ENCODE measurements at regions not wholly inside any gene's neighbourhood (a gene's known extent, or its start where the extent isn't known, plus 50 kb on each side); places are given as distances from the start of the nearest gene placed in this dataset.

- intact Hi-C loops (cut with DNase I), result no loop called here
- H3K4me3 ChIP-seq, result no peak overlapping the region
- DNase-seq (no peak), ATAC-seq (no peak)
- H3K36me3 ChIP-seq, result no peaks in the 10 kb centered on the region
- H3K9me3 ChIP-seq, result no peaks in the 10 kb centered on the region
- no peaks in the 10 kb centered on the region for H3K27me3 ChIP-seq
- no peaks in the 10 kb centered on the region for H3K4me1 ChIP-seq
- H3K27ac ChIP-seq, result no peak overlapping the region
- TF ChIP-seq, protein P1, sequence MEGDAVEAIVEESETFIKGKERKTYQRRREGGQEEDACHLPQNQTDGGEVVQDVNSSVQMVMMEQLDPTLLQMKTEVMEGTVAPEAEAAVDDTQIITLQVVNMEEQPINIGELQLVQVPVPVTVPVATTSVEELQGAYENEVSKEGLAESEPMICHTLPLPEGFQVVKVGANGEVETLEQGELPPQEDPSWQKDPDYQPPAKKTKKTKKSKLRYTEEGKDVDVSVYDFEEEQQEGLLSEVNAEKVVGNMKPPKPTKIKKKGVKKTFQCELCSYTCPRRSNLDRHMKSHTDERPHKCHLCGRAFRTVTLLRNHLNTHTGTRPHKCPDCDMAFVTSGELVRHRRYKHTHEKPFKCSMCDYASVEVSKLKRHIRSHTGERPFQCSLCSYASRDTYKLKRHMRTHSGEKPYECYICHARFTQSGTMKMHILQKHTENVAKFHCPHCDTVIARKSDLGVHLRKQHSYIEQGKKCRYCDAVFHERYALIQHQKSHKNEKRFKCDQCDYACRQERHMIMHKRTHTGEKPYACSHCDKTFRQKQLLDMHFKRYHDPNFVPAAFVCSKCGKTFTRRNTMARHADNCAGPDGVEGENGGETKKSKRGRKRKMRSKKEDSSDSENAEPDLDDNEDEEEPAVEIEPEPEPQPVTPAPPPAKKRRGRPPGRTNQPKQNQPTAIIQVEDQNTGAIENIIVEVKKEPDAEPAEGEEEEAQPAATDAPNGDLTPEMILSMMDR (IDR thresholded peaks at IDR 0.05), result no peak
Measured at GRCh38 chr6:10235344-10235743, 179.5 kb downstream of the TFAP2A start.

- intact Hi-C loops (cut with DNase I), result no loop called here
- Histone ChIP-seq H3K36me3 (no peaks in the 10 kb centered on the region), H3K27me3 (no peaks in the 10 kb centered on the region), H3K27ac (no peak overlapping the region), H3K4me3 (no peak overlapping the region), H3K9me3 (no peaks in the 10 kb centered on the region), H3K4me1 (no peaks in the 10 kb centered on the region)
- TF ChIP-seq, protein P1 (IDR thresholded peaks at IDR 0.05), result no peak
- DNase-seq, result no peak
- ATAC-seq, result no peak
Measured at GRCh38 chr6:10230531-10230930, 184.3 kb downstream of the TFAP2A start.

DNA sequence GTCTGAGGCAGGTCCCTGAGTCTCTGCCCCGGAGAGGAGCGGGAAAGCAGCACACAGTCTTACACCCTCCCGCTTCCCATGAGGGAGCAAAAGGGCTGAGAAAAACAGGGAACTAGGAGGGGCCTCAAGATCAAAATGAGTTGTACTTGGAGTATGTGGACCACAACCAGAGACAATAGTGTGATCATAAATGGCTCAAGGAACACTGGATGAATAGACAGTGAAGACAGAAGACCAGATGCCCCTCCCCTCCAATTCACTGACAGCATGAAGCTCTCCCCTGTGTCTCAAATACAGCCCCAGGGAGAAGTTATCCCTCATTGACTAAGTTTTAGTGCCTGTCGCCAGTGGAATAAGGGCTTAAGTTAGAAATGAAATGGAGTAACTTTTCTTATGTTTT lies 191.0 kb downstream of the TFAP2A start:
- ATAC-seq, result no peak
- TF ChIP-seq, protein P1 (IDR thresholded peaks at IDR 0.05), result no peak
- Histone ChIP-seq H3K36me3 (no peaks in the 10 kb centered on the region), H3K4me3 (no peak overlapping the region), H3K27me3 (no peaks in the 10 kb centered on the region), H3K9me3 (no peaks in the 10 kb centered on the region), H3K27ac (no peak overlapping the region), H3K4me1 (no peaks in the 10 kb centered on the region)
- DNase-seq, result no peak
- intact Hi-C loops (cut with DNase I), result no loop called here

DNA sequence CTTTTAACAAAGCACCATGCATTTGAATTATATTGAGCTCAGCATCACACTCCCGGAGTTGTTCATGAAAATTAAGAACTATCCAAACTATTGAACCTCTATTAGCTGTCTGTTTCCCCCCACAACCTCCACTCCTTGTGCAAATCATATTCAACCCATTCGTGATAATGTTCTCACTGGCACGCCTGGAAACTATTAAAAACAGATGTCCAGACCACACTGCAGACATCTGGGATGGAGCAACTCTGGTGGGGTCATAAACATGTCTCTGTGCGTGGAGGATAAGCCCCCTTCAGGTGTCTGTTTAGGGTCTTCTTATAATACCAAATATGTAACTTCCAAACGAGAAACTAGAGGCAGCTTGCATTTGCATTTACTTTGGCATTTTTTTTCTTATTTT lies 193.7 kb downstream of the TFAP2A start:
- no peaks in the 10 kb centered on the region for H3K9me3 ChIP-seq
- H3K27me3 ChIP-seq, result no peaks in the 10 kb centered on the region
- H3K4me1 ChIP-seq, result no peaks in the 10 kb centered on the region
- DNase-seq (no peak), ATAC-seq (no peak)
- intact Hi-C loops (cut with DNase I), result no loop called here
- H3K36me3 ChIP-seq, result no peaks in the 10 kb centered on the region
- TF ChIP-seq, protein P1 (IDR thresholded peaks at IDR 0.05), result no peak
- no peak overlapping the region for H3K27ac ChIP-seq
- no peak overlapping the region for H3K4me3 ChIP-seq

DNA sequence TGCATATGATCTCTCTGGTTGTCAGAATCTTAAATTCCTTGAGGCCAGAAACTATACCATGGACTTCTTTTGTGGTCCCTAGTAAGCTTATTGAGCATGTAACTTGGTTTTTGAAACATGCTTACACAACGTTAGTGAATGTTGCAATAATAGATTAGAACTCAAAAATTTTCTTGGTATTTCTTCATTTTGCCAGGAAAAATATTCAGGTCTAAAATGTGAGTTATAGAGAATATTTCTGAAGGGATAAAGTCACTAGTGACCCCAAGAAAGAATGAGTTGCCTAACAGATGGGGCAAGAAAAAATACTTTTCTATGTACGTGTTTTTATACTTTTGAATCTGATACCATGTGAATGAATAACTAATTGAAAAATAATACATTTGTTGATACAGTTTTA lies 195.4 kb downstream of the TFAP2A start:
- intact Hi-C loops (cut with DNase I), result no loop called here
- ATAC-seq (no peak), DNase-seq (no peak)
- Histone ChIP-seq H3K9me3 (no peaks in the 10 kb centered on the region), H3K4me1 (no peaks in the 10 kb centered on the region), H3K27me3 (no peaks in the 10 kb centered on the region), H3K27ac (no peak overlapping the region), H3K36me3 (no peaks in the 10 kb centered on the region), H3K4me3 (no peak overlapping the region)
- TF ChIP-seq, protein P1 (IDR thresholded peaks at IDR 0.05), result no peak

GRCh38 chr6:10217111-10217510 lies 197.8 kb downstream of the TFAP2A start:
- no peak for ATAC-seq
- Histone ChIP-seq H3K4me3 (no peak overlapping the region), H3K36me3 (no peaks in the 10 kb centered on the region), H3K27ac (no peak overlapping the region), H3K4me1 (no peaks in the 10 kb centered on the region), H3K9me3 (no peaks in the 10 kb centered on the region), H3K27me3 (no peaks in the 10 kb centered on the region)
- intact Hi-C loops (cut with DNase I), result no loop called here
- DNase-seq, result no peak
- TF ChIP-seq, protein P1 (IDR thresholded peaks at IDR 0.05), result no peak

Measured in upper lobe of right lung (tissue), 1 donor.